MM.1S (cell line): ENCODE measurements at regions not wholly inside any gene's neighbourhood (a gene's known extent, or its start where the extent isn't known, plus 50 kb on each side); places are given as distances from the start of the nearest gene placed in this dataset.
A peak's percentile ranks its signal among the peaks of the same experiment; 100 is the strongest.

Experiments
- DNase-seq: peaks from one replicate; pipeline ENCODE4 v3.0.0-alpha.2; 2015
- H2AFZ ChIP-seq: fragments of 300-600 bp; sonication (generic); 2 replicates; pipeline ENCODE4 v1.6.0; 2016; ENCODE audit warnings: antibody characterized with exemption, low read length
- H3F3A ChIP-seq: fragments of 300-600 bp; sonication (generic); 2 replicates; pipeline ENCODE4 v1.6.1; 2016; ENCODE audit warnings: mild to moderate bottlenecking, antibody characterized with exemption, low read length, moderate library complexity, mixed read lengths; ENCODE audit not compliant: insufficient read depth
- H3K27ac ChIP-seq: fragments of 300-600 bp; sonication (generic); 2 replicates; pipeline ENCODE4 v1.5.1; 2016; ENCODE audit warnings: mild to moderate bottlenecking, low read length
- H3K27me3 ChIP-seq: fragments of 300-600 bp; sonication (generic); replicated peaks from 2 replicates; pipeline ENCODE4 v1.6.0; 2016; ENCODE audit warnings: low read length; ENCODE audit not compliant: insufficient read depth
- H3K36me3 ChIP-seq: fragments of 300-600 bp; sonication (generic); replicated peaks from 2 replicates; pipeline ENCODE4 v1.6.1; 2016; ENCODE audit warnings: mild to moderate bottlenecking, low read length, mixed read lengths; ENCODE audit not compliant: insufficient read depth
- H3K4me1 ChIP-seq: fragments of 300-600 bp; sonication (generic); 2 replicates; pipeline ENCODE4 v1.6.1; 2016; ENCODE audit warnings: low read length, mixed read lengths
- H3K4me2 ChIP-seq: fragments of 300-600 bp; sonication (generic); 2 replicates; pipeline ENCODE4 v1.6.0; 2016; ENCODE audit warnings: low read depth, low read length
- H3K4me3 ChIP-seq: fragments of 300-600 bp; sonication (generic); 2 replicates; pipeline ENCODE4 v1.5.1; 2016; ENCODE audit warnings: low read length, mixed read lengths
- H3K79me2 ChIP-seq: fragments of 300-600 bp; sonication (generic); 2 replicates; pipeline ENCODE4 v1.6.1; 2016; ENCODE audit warnings: mixed run types, low read length, mixed read lengths
- H3K9ac ChIP-seq: fragments of 300-600 bp; sonication (generic); 2 replicates; pipeline ENCODE4 v1.6.1; 2016; ENCODE audit warnings: low read length, mixed read lengths
- H3K9me2 ChIP-seq: fragments of 300-600 bp; sonication (generic); replicated peaks from 2 replicates; pipeline ENCODE4 v1.6.1; 2016; ENCODE audit warnings: mild to moderate bottlenecking, low read length, mixed read lengths; ENCODE audit not compliant: insufficient read depth
- H3K9me3 ChIP-seq: fragments of 300-600 bp; sonication (generic); replicated peaks from 2 replicates; pipeline ENCODE4 v1.6.1; 2016; ENCODE audit warnings: mild to moderate bottlenecking, low read length, mixed read lengths; ENCODE audit not compliant: insufficient read depth
- H4K20me1 ChIP-seq: fragments of 300-600 bp; sonication (generic); 2 replicates; pipeline ENCODE4 v1.6.1; 2016; ENCODE audit warnings: mild to moderate bottlenecking, low read length, moderate library complexity, mixed read lengths; ENCODE audit not compliant: insufficient read depth
- EZH2 ChIP-seq: fragments of 300-600 bp; sonication (generic); optimal IDR thresholded peaks from 2 replicates; pipeline ENCODE3; 2017; ENCODE audit warnings: low read depth, mild to moderate bottlenecking, antibody characterized with exemption, low read length, mixed read lengths
- EZH2phosphoT487 ChIP-seq: fragments of 300-600 bp; sonication (generic); IDR thresholded peaks from 2 replicates; pipeline ENCODE4 v1.6.1; 2018; ENCODE audit warnings: antibody characterized with exemption, low read length
- TF ChIP-seq, protein P1 (sequence below): fragments of 300-600 bp; sonication (generic); IDR thresholded peaks from 2 replicates; pipeline ENCODE4 v1.5.1; 2016; ENCODE audit warnings: antibody characterized with exemption, low read length, mixed read lengths

DNA sequence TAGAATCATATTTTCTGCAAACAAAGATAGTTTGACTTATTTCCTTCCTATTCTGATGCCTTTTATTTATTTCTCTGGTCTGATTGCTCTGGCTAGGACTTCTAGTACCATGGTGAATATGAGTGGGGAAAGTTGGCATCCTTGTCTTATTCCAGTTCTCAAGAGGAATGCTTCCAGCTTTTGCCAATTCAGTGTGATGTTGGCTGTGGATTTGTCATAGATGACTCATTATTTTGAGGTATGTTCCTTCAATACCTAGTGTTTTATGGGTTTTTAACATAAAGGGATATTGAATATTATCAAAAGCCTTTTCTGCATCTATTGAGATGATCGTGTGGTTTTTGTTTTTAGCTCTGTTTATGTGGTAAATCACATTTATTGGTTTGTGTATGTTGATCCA lies 139.4 kb upstream of the CNTN1 start:
- DNase-seq, result no peak
- H3K9me3 ChIP-seq, result no peaks in the 10 kb centered on the region
- no peaks in the 10 kb centered on the region for H3K27me3 ChIP-seq
- no peaks in the 10 kb centered on the region for H3F3A ChIP-seq
- H3K9me2 ChIP-seq, result no peaks in the 10 kb centered on the region
- H3K36me3 ChIP-seq, result no peaks in the 10 kb centered on the region
- no peak overlapping the region for H3K4me2 ChIP-seq
- H3K79me2 ChIP-seq, result no peaks in the 10 kb centered on the region
- no peak overlapping the region for H3K9ac ChIP-seq
- no peak overlapping the region for H3K4me3 ChIP-seq
- H2AFZ ChIP-seq, result no peak overlapping the region
- H3K27ac ChIP-seq, result no peak overlapping the region
- no peaks in the 10 kb centered on the region for H3K4me1 ChIP-seq
- H4K20me1 ChIP-seq, result no peaks in the 10 kb centered on the region
- TF ChIP-seq EZH2phosphoT487, result no peak
- no peak for TF ChIP-seq EZH2
- TF ChIP-seq, protein P1, sequence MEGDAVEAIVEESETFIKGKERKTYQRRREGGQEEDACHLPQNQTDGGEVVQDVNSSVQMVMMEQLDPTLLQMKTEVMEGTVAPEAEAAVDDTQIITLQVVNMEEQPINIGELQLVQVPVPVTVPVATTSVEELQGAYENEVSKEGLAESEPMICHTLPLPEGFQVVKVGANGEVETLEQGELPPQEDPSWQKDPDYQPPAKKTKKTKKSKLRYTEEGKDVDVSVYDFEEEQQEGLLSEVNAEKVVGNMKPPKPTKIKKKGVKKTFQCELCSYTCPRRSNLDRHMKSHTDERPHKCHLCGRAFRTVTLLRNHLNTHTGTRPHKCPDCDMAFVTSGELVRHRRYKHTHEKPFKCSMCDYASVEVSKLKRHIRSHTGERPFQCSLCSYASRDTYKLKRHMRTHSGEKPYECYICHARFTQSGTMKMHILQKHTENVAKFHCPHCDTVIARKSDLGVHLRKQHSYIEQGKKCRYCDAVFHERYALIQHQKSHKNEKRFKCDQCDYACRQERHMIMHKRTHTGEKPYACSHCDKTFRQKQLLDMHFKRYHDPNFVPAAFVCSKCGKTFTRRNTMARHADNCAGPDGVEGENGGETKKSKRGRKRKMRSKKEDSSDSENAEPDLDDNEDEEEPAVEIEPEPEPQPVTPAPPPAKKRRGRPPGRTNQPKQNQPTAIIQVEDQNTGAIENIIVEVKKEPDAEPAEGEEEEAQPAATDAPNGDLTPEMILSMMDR, result no peak

DNA sequence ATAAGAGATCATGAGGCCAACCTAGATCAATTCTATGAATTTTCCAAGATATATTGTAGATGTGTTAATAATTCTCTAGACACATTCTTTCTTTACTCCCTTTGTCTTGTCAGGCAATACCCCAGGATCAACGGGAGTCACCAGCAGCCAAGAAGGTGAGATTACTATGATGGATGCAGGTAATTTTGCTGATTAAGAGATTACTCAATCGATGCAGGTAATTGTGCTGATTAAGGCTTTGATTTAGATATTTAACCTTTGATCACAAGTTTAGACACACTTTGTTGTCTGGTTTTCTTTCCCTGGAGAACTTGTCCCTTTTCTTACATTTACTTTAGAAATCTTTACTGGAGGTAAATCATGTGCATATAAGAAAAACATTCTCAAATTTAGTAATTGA lies 134.3 kb upstream of the CNTN1 start:
- Histone ChIP-seq H3K4me2 (no peak overlapping the region), H3K27me3 (no peaks in the 10 kb centered on the region), H3K9me3 (no peaks in the 10 kb centered on the region), H3K27ac (no peak overlapping the region), H3K36me3 (no peaks in the 10 kb centered on the region), H3K4me3 (no peak overlapping the region), H2AFZ (no peak overlapping the region), H4K20me1 (no peaks in the 10 kb centered on the region), H3K79me2 (no peaks in the 10 kb centered on the region), H3K4me1 (peaks cover 11% of the 10 kb centered on the region), H3K9me2 (no peaks in the 10 kb centered on the region), H3F3A (peaks cover 16% of the 10 kb centered on the region), H3K9ac (no peak overlapping the region)
- TF ChIP-seq EZH2phosphoT487 (no peak), EZH2 (no peak)
- TF ChIP-seq, protein P1, result no peak
- DNase-seq, result no peak

DNA sequence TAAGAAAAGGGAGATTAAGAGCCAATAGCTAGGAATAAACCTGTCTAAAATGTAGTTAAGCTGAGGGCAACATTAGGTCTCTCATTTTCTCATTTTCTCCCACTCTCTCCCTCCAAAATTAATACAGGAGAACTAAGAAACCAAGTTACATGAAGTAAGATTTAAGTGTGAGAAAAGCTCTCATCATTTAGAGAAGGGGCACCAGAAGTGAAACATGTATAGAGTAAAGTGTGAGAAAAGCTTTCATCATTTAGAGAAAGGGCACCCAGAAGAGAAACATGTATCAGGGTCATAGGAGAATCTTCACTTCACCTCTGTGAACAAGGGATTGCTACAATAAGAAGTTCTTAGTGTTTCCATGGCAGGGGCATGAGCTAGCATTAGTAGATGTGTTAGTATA lies 132.4 kb upstream of the CNTN1 start:
- Histone ChIP-seq H3K27me3 (no peaks in the 10 kb centered on the region), H2AFZ (no peak overlapping the region), H4K20me1 (no peaks in the 10 kb centered on the region), H3K4me3 (no peak overlapping the region), H3K79me2 (no peaks in the 10 kb centered on the region), H3K4me2 (no peak overlapping the region), H3K9ac (no peak overlapping the region), H3K4me1 (peaks cover 11% of the 10 kb centered on the region), H3F3A (peaks cover 16% of the 10 kb centered on the region), H3K27ac (no peak overlapping the region), H3K9me2 (no peaks in the 10 kb centered on the region), H3K9me3 (no peaks in the 10 kb centered on the region), H3K36me3 (no peaks in the 10 kb centered on the region)
- TF ChIP-seq EZH2phosphoT487, result no peak
- TF ChIP-seq, protein P1, result no peak
- DNase-seq, result no peak

DNA sequence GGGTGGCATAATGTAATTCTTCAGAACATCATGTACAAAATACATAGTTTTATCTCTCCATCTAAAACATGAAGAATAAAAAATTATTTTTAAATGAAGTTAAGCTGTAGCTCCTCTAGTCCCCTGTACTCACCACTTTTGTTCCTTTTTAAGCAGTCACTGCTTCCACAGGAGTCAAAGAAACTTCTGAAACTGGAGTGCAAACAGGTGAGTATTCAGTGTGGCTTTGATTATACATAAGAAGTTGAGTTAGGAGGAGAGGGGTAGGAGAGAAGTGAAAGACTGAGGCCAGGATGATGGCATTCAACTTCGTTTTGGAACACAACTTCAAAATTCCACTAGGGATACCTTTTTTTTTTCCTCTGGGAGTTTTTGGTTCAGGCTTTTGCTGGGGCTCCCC lies 131.4 kb upstream of the CNTN1 start:
- TF ChIP-seq EZH2phosphoT487, result no peak
- TF ChIP-seq, protein P1, result no peak
- TF ChIP-seq EZH2, result no peak
- Histone ChIP-seq H3K36me3 (no peaks in the 10 kb centered on the region), H3K4me2 (peak overlapping the region; percentile 90), H3K27me3 (no peaks in the 10 kb centered on the region), H3K9me3 (no peaks in the 10 kb centered on the region), H3K4me3 (peak overlapping the region; percentile 63), H3K79me2 (no peaks in the 10 kb centered on the region), H2AFZ (peak overlapping the region; percentile 77), H4K20me1 (no peaks in the 10 kb centered on the region), H3K9me2 (no peaks in the 10 kb centered on the region), H3K9ac (peak overlapping the region; percentile 39; the same call in 1 of the 2 replicates), H3K27ac (peak overlapping the region; percentile 79), H3F3A (peaks cover 16% of the 10 kb centered on the region), H3K4me1 (peaks cover 11% of the 10 kb centered on the region)
- peak; percentile 52 for DNase-seq
